SIG-M5 (cell line): ENCODE measurements at regions not wholly inside any gene's neighbourhood (a gene's known extent, or its start where the extent isn't known, plus 50 kb on each side); places are given as distances from the start of the nearest gene placed in this dataset.

ENCODE experiments used
- DNase-seq: peaks from one replicate; lab custom pipeline; 2025; lab: John Stamatoyannopoulos, UW

- DNase-seq = no peak
Observed at GRCh38 chr5:39880985-39881384, 456.2 kb upstream of the DAB2 start.

GRCh38 chr5:39877479-39877878 is 452.7 kb upstream of the DAB2 start:
- no peak for DNase-seq

GRCh38 chr5:39876146-39876545 is 451.4 kb upstream of the DAB2 start:
- no peak for DNase-seq

- DNase-seq = no peak
Observed at GRCh38 chr5:39870137-39870536, 445.4 kb upstream of the DAB2 start.

- DNase-seq = no peak
Observed at GRCh38 chr5:39869396-39869795, 444.6 kb upstream of the DAB2 start.

- DNase-seq = no peak
Observed at GRCh38 chr5:39867923-39868322, 443.1 kb upstream of the DAB2 start.

GRCh38 chr5:39863926-39864552 is 439.3 kb upstream of the DAB2 start:
- DNase-seq = no peak

GRCh38 chr5:39857041-39857440 is 432.3 kb upstream of the DAB2 start:
- no peak for DNase-seq

GRCh38 chr5:39854771-39855410 is 430.1 kb upstream of the DAB2 start:
- no peak for DNase-seq

GRCh38 chr5:39850291-39850690 is 425.5 kb upstream of the DAB2 start:
- DNase-seq = no peak

- no peak for DNase-seq
Observed at GRCh38 chr5:39846144-39846543, 421.4 kb upstream of the DAB2 start.

GRCh38 chr5:39843767-39844166 is 419.0 kb upstream of the DAB2 start:
- DNase-seq = no peak

GRCh38 chr5:39835371-39835770 is 410.6 kb upstream of the DAB2 start:
- no peak for DNase-seq

- DNase-seq = no peak
Observed at GRCh38 chr5:39829441-39829840, 404.7 kb upstream of the DAB2 start.

- DNase-seq = no peak
Observed at GRCh38 chr5:39826051-39826450, 401.3 kb upstream of the DAB2 start.

- no peak for DNase-seq
Observed at GRCh38 chr5:39825301-39825700, 400.5 kb upstream of the DAB2 start.

GRCh38 chr5:39822020-39822419 is 397.2 kb upstream of the DAB2 start:
- no peak for DNase-seq

GRCh38 chr5:39816866-39817265 is 392.1 kb upstream of the DAB2 start:
- DNase-seq = no peak

GRCh38 chr5:39816156-39816845 is 391.5 kb upstream of the DAB2 start:
- no peak for DNase-seq

- DNase-seq = no peak
Observed at GRCh38 chr5:39815711-39816110, 390.9 kb upstream of the DAB2 start.

- no peak for DNase-seq
Observed at GRCh38 chr5:39811381-39811780, 386.6 kb upstream of the DAB2 start.

GRCh38 chr5:39808656-39809055 is 383.9 kb upstream of the DAB2 start:
- DNase-seq = no peak

GRCh38 chr5:39801306-39801705 is 376.5 kb upstream of the DAB2 start:
- DNase-seq = no peak
